ENCODE measurements at regions not wholly inside any gene's neighbourhood (a gene's known extent, or its start where the extent isn't known, plus 50 kb on each side); places are given as distances from the start of the nearest gene placed in this dataset.

GRCh38 chr6:95501032-95501904 lies 76.1 kb upstream of the MANEA start:
- DNase-seq (ENCODE audit: low spot score): no peak

- DNase-seq (ENCODE audit: low spot score): no peak
These were observed 73.8 kb upstream of the MANEA start for GRCh38 chr6:95503568-95503967.

- DNase-seq (ENCODE audit: low spot score): no peak
These were observed 65.9 kb upstream of the MANEA start for GRCh38 chr6:95511404-95511803.

GRCh38 chr6:95515975-95516374 lies 61.4 kb upstream of the MANEA start:
- DNase-seq (ENCODE audit: low spot score): no peak

GRCh38 chr6:95517004-95517403 lies 60.3 kb upstream of the MANEA start:
- DNase-seq (ENCODE audit: low spot score): no peak

- no peak for DNase-seq (ENCODE audit: low spot score)
These were observed 59.8 kb upstream of the MANEA start for GRCh38 chr6:95517568-95517967.

- DNase-seq (ENCODE audit: low spot score): no peak
These were observed 58.6 kb upstream of the MANEA start for GRCh38 chr6:95518630-95519227.

GRCh38 chr6:95519228-95520037 lies 57.9 kb upstream of the MANEA start:
- DNase-seq (ENCODE audit: low spot score): peak; percentile 4

- no peak for DNase-seq (ENCODE audit: low spot score)
These were observed 56.2 kb upstream of the MANEA start for GRCh38 chr6:95521181-95521580.
